IMR-90 (cell line): ENCODE measurements at regions not wholly inside any gene's neighbourhood (a gene's known extent, or its start where the extent isn't known, plus 50 kb on each side); places are given as distances from the start of the nearest gene placed in this dataset.

Source experiments
- ATAC-seq: fragments of 200-7000 bp; cut with Tn5 transposase; 2 replicates; pipeline ENCODE4 v1.9.1; 2020; ENCODE audit warnings: low read depth, mild to moderate bottlenecking, moderate library complexity
- BruUV-seq: library from RNA; stranded (reverse); fragments of 400-500 nt; replicated peaks from 2 replicates; lab custom pipeline; 2021; lab: Mats Ljungman, UMichigan
- CTCF ChIA-PET: fragments of 300-600 bp; formaldehyde crosslinking; extraction: SDS; loops from one replicate; lab custom pipeline; 2021; ENCODE audit warnings: antibody characterized with exemption; lab: Yijun Ruan, JAX
- POLR2A ChIA-PET: fragments of 300-600 bp; sonication (Branson Sonifier 250); formaldehyde crosslinking; loops from one replicate; lab custom pipeline; 2022; ENCODE audit warnings: antibody characterized with exemption; ENCODE audit not compliant: unreplicated experiment; lab: Charles Lee
- DNase-seq: peaks from one replicate; pipeline ENCODE4 v3.0.0; 2013
- H2AFZ ChIP-seq: replicated peaks from 2 replicates; pipeline ENCODE3; 2013; ENCODE audit warnings: low read length, mild to moderate bottlenecking; ENCODE audit not compliant: poor library complexity
- H2AK5ac ChIP-seq: 2 replicates; pipeline ENCODE4 v1.6.1; 2013; ENCODE audit warnings: low read depth, low read length, inconsistent platforms
- H2AK9ac ChIP-seq: replicated peaks from 2 replicates; pipeline ENCODE3; 2013; ENCODE audit warnings: mild to moderate bottlenecking, low read depth, low read length, moderate library complexity; ENCODE audit not compliant: poor library complexity
- H2BK120ac ChIP-seq: 2 replicates; pipeline ENCODE4 v1.6.1; 2013; ENCODE audit warnings: low read depth, low read length, inconsistent platforms
- H2BK15ac ChIP-seq: 3 replicates; pipeline ENCODE4 v1.6.1; 2013; ENCODE audit warnings: low read depth, low read length, inconsistent platforms
- H2BK20ac ChIP-seq: 2 replicates; pipeline ENCODE4 v1.6.1; 2013; ENCODE audit warnings: low read depth, mild to moderate bottlenecking, inconsistent platforms, low read length, moderate library complexity
- H2BK5ac ChIP-seq: 2 replicates; pipeline ENCODE4 v1.6.1; 2013; ENCODE audit warnings: mild to moderate bottlenecking, low read depth, low read length, inconsistent platforms; ENCODE audit not compliant: poor library complexity, severe bottlenecking
- H3K14ac ChIP-seq: replicated peaks from 2 replicates; pipeline ENCODE4 v1.6.1; 2013; ENCODE audit warnings: low read depth, low read length, inconsistent platforms
- H3K18ac ChIP-seq: 2 replicates; pipeline ENCODE4 v1.6.1; 2013; ENCODE audit warnings: low read depth, low read length, control low read depth
- H3K23ac ChIP-seq: 2 replicates; pipeline ENCODE4 v1.6.1; 2013; ENCODE audit warnings: low read depth, low read length, inconsistent platforms
- H3K27ac ChIP-seq: 2 replicates; pipeline ENCODE4 v1.5.1; 2013; ENCODE audit warnings: mild to moderate bottlenecking, control low read depth, low read length; ENCODE audit not compliant: insufficient read depth
- H3K27me3 ChIP-seq: 2 replicates; pipeline ENCODE4 v1.6.1; 2013; ENCODE audit warnings: low read length; ENCODE audit not compliant: control insufficient read depth, insufficient read depth
- H3K36me3 ChIP-seq: 2 replicates; pipeline ENCODE4 v1.6.1; 2013; ENCODE audit warnings: low read length, mixed read lengths; ENCODE audit not compliant: control insufficient read depth, insufficient read depth
- H3K4ac ChIP-seq: 2 replicates; pipeline ENCODE4 v1.6.1; 2013; ENCODE audit warnings: low read depth, low read length, inconsistent platforms
- H3K4me1 ChIP-seq: 2 replicates; pipeline ENCODE4 v1.6.1; 2013; ENCODE audit warnings: low read length, mixed read lengths; ENCODE audit not compliant: control insufficient read depth, insufficient read depth
- H3K4me2 ChIP-seq: 2 replicates; pipeline ENCODE4 v1.6.1; 2013; ENCODE audit warnings: low read depth, mild to moderate bottlenecking, control low read depth, low read length, moderate library complexity
- H3K4me3 ChIP-seq: 2 replicates; pipeline ENCODE4 v1.5.1; 2013; ENCODE audit warnings: low read depth, mild to moderate bottlenecking, control low read depth, low read length, moderate library complexity; ENCODE audit not compliant: insufficient read depth
- H3K56ac ChIP-seq: 2 replicates; pipeline ENCODE4 v1.6.1; 2013; ENCODE audit warnings: low read length, inconsistent platforms; ENCODE audit not compliant: insufficient read depth; ENCODE audit errors: extremely low read depth
- H3K79me1 ChIP-seq, 2 experiments: 2 replicates each; pipeline ENCODE4 v1.6.1; 2013; ENCODE audit warnings: low read length in 2 of 2, inconsistent platforms in 1 of 2, low read depth in 1 of 2
- H3K9ac ChIP-seq: 2 replicates; pipeline ENCODE4 v1.6.1; 2013; ENCODE audit warnings: low read depth, low read length, control low read depth
- H3K9me1 ChIP-seq: 2 replicates; pipeline ENCODE4 v1.6.1; 2013; ENCODE audit warnings: low read length, inconsistent platforms; ENCODE audit not compliant: insufficient read depth
- H3K9me3 ChIP-seq: 2 replicates; pipeline ENCODE4 v1.6.1; 2013; ENCODE audit warnings: low read length; ENCODE audit not compliant: control insufficient read depth, insufficient read depth
- H4K20me1 ChIP-seq: 2 replicates; pipeline ENCODE4 v1.6.1; 2013; ENCODE audit warnings: low read length, inconsistent platforms; ENCODE audit not compliant: insufficient read depth
- H4K5ac ChIP-seq: 2 replicates; pipeline ENCODE4 v1.6.1; 2013; ENCODE audit warnings: mild to moderate bottlenecking, low read depth, low read length, control low read depth
- H4K8ac ChIP-seq, 2 experiments: 2 replicates each; pipeline ENCODE4 v1.6.1; 2013; ENCODE audit warnings: low read depth in 2 of 2, low read length in 2 of 2, control low read depth in 1 of 2, inconsistent platforms in 1 of 2
- H4K91ac ChIP-seq: 2 replicates; pipeline ENCODE4 v1.6.1; 2013; ENCODE audit warnings: low read depth, low read length, inconsistent platforms; ENCODE audit not compliant: insufficient read depth
- BHLHE40 ChIP-seq: fragments of 150-350 bp; IDR thresholded peaks from 2 replicates; pipeline ENCODE4 v1.6.1; 2016; ENCODE audit warnings: mild to moderate bottlenecking, low read depth, low read length
- CEBPB ChIP-seq: IDR thresholded peaks from 2 replicates; pipeline ENCODE4 v1.6.1; 2012; ENCODE audit warnings: low read depth, low read length, improper control_type of control experiment
- CHD1 ChIP-seq: IDR thresholded peaks from 2 replicates; pipeline ENCODE4 v1.6.1; 2012; ENCODE audit warnings: low read depth, low read length, improper control_type of control experiment
- CTCF ChIP-seq: conservative IDR thresholded peaks from 2 replicates; pipeline ENCODE4 v1.5.1; 2012; ENCODE audit warnings: mild to moderate bottlenecking, low read depth, low read length, improper control_type of control experiment
- ELK1 ChIP-seq: fragments of 150-350 bp; IDR thresholded peaks from 2 replicates; pipeline ENCODE4 v1.6.1; 2016; ENCODE audit warnings: low read depth, mild to moderate bottlenecking, low read length, moderate library complexity, borderline replicate concordance
- FOS ChIP-seq: fragments of 150-350 bp; IDR thresholded peaks from 2 replicates; pipeline ENCODE4 v1.6.1; 2016; ENCODE audit warnings: low read depth, low read length
- MAFK ChIP-seq: IDR thresholded peaks from 2 replicates; pipeline ENCODE4 v1.6.1; 2012; ENCODE audit warnings: low read depth, low read length, improper control_type of control experiment
- MAZ ChIP-seq: IDR thresholded peaks from 2 replicates; pipeline ENCODE4 v1.6.1; 2012; ENCODE audit warnings: low read depth, mild to moderate bottlenecking, low read length, improper control_type of control experiment, moderate library complexity, borderline replicate concordance
- MXI1 ChIP-seq: IDR thresholded peaks from 2 replicates; pipeline ENCODE4 v1.6.1; 2012; ENCODE audit warnings: low read depth, mild to moderate bottlenecking, low read length, moderate library complexity, borderline replicate concordance
- POLR2A ChIP-seq: IDR thresholded peaks from 2 replicates; pipeline ENCODE4 v1.6.1; 2012; ENCODE audit warnings: mild to moderate bottlenecking, low read depth, low read length
- RAD21 ChIP-seq: IDR thresholded peaks from 2 replicates; pipeline ENCODE4 v1.6.1; 2012; ENCODE audit warnings: low read length, improper control_type of control experiment
- RCOR1 ChIP-seq: IDR thresholded peaks from 2 replicates; pipeline ENCODE4 v1.6.1; 2012; ENCODE audit warnings: mild to moderate bottlenecking, low read length, improper control_type of control experiment; ENCODE audit not compliant: insufficient replicate concordance
- RFX5 ChIP-seq: IDR thresholded peaks from 2 replicates; pipeline ENCODE4 v1.8.0; 2012; ENCODE audit warnings: low read depth, mild to moderate bottlenecking, low read length, moderate library complexity
- SMC3 ChIP-seq: fragments of 150-350 bp; IDR thresholded peaks from 2 replicates; pipeline ENCODE4 v1.6.1; 2016; ENCODE audit warnings: low read depth, mild to moderate bottlenecking, antibody characterized with exemption, low read length, moderate library complexity
- USF2 ChIP-seq: fragments of 150-350 bp; IDR thresholded peaks from 2 replicates; pipeline ENCODE4 v1.6.1; 2017; ENCODE audit warnings: mild to moderate bottlenecking, antibody characterized with exemption, low read length, low read depth
- WGBS, 2 experiments: methylation state at CpG; one replicate each; pipeline versions ENCODE4 v1.1.5 to v1.1.7; 2013; ENCODE audit warnings: missing lambda C conversion rate in 2 of 2; ENCODE audit not compliant: insufficient read length in 1 of 2; ENCODE audit errors: extremely low coverage in 2 of 2; 5-methylcytosine and 5-hydroxymethylcytosine counted together
- dilution Hi-C: fragments of 300-500 bp; cut with HindIII; formaldehyde crosslinking; loops from one replicate; pipeline ENCODE4 v1.14.3; 2018; ENCODE audit warnings: low sequenced_read_pairs; ENCODE audit not compliant: unreplicated experiment
- in situ Hi-C: fragments of 300-500 bp; cut with MboI; formaldehyde crosslinking; loops from 3 replicates; pipeline ENCODE4 v1.14.3; 2019; ENCODE audit warnings: low sequenced_read_pairs, inconsistent platforms, mixed read lengths
- intact Hi-C: fragments of 100-400 bp; cut with micrococcal nuclease; formaldehyde crosslinking; loops from 2 replicates; pipeline ENCODE4 v1.10.0; 2022

GRCh38 chr11:8331767-8332166 lies 68.1 kb upstream of the LMO1 start:
- in situ Hi-C loops (loop anchor here (10.0 kb wide), 1 partner anchor 233 kb away; no protein-coding TSS in a partner anchor), intact Hi-C loops (no loop called here), dilution Hi-C loops (no loop called here)
- Histone ChIP-seq H2AK9ac (no peak overlapping the region), H4K8ac (no peak overlapping the region), H3K27ac (no peak overlapping the region), H3K14ac (no peak overlapping the region), H3K79me1 (no peaks in the 10 kb centered on the region), H2BK120ac (no peak overlapping the region), H3K36me3 (no peaks in the 10 kb centered on the region), H3K27me3 (peaks cover 8% of the 10 kb centered on the region; the same call in 1 of the 2 replicates), H3K4me2 (no peak overlapping the region), H4K91ac (no peak overlapping the region), H3K9ac (no peak overlapping the region), H3K4me3 (no peak overlapping the region), H3K9me3 (no peaks in the 10 kb centered on the region), H4K5ac (no peak overlapping the region), H4K20me1 (no peaks in the 10 kb centered on the region), H3K9me1 (no peaks in the 10 kb centered on the region), H2AK5ac (no peak overlapping the region), H3K4ac (no peak overlapping the region), H2BK5ac (no peak overlapping the region), H2AFZ (no peak overlapping the region), H3K56ac (no peak overlapping the region), H3K4me1 (peaks cover 3% of the 10 kb centered on the region; the same call in 1 of the 2 replicates), H2BK15ac (no peak overlapping the region), H2BK20ac (no peak overlapping the region), H3K18ac (no peak overlapping the region), H3K23ac (no peak overlapping the region)
- ChIA-PET CTCF (no interaction called here), POLR2A (no interaction called here)
- no TSS peak for BruUV-seq
- TF ChIP-seq SMC3 (no peak), ELK1 (no peak), MXI1 (no peak), POLR2A (no peak), MAZ (no peak), RAD21 (no peak), CTCF (no peak), BHLHE40 (no peak), USF2 (no peak), FOS (no peak), RFX5 (no peak), MAFK (no peak), RCOR1 (no peak), CEBPB (no peak), CHD1 (no peak)
- ATAC-seq (no peak), DNase-seq (no peak)
- no CpG with 5 or more reads among the region's 3 CpGs for WGBS, 2 experiments
